PFSK-1 (cell line): ENCODE measurements at regions not wholly inside any gene's neighbourhood (a gene's known extent, or its start where the extent isn't known, plus 50 kb on each side); places are given as distances from the start of the nearest gene placed in this dataset.

Experiments
- POLR2AphosphoS5 ChIP-seq: IDR thresholded peaks from 2 replicates; pipeline ENCODE4 v1.6.1; 2012; ENCODE audit warnings: low read depth, mild to moderate bottlenecking, control low read depth, low read length, moderate library complexity
- TAF1 ChIP-seq: IDR thresholded peaks from 2 replicates; pipeline ENCODE4 v1.6.1; 2012; ENCODE audit warnings: low read length, control low read depth, borderline replicate concordance; ENCODE audit not compliant: insufficient read depth

- no peak for TF ChIP-seq TAF1
- no peak for TF ChIP-seq POLR2AphosphoS5
These were observed 100.1 kb upstream of the ARL4C start for GRCh38 chr2:234596696-234597575.
